NB4 (cell line): ENCODE measurements at regions not wholly inside any gene's neighbourhood (a gene's known extent, or its start where the extent isn't known, plus 50 kb on each side); places are given as distances from the start of the nearest gene placed in this dataset.

Experiments
- DNase-seq: peaks from one replicate; pipeline ENCODE4 v3.0.0; 2010; ENCODE audit warnings: low read depth
- H3K4me3 ChIP-seq: one replicate; pipeline ENCODE4 v1.5.1; 2011; ENCODE audit warnings: mild to moderate bottlenecking, low read depth, low read length, moderate library complexity
- CTCF ChIP-seq: IDR thresholded peaks from one replicate; pipeline ENCODE4 v1.5.1; 2012; ENCODE audit warnings: low read depth, low read length
- MAX ChIP-seq: IDR thresholded peaks from 2 replicates; pipeline ENCODE4 v1.6.1; 2011; ENCODE audit warnings: low read depth, low read length
- MYC ChIP-seq: IDR thresholded peaks from 2 replicates; pipeline ENCODE4 v1.6.1; 2011; ENCODE audit warnings: low read depth, low read length
- POLR2A ChIP-seq: IDR thresholded peaks from 2 replicates; pipeline ENCODE4 v1.6.1; 2011; ENCODE audit warnings: mild to moderate bottlenecking; ENCODE audit not compliant: insufficient read length; ENCODE audit errors: extremely low read depth

- DNase-seq, result no peak
- TF ChIP-seq MYC, result no peak
- TF ChIP-seq MAX, result no peak
- no peak for TF ChIP-seq CTCF
- no peak for TF ChIP-seq POLR2A
- H3K4me3 ChIP-seq, result no peak overlapping the region
Observed at GRCh38 chr10:120016906-120017305, 124.4 kb downstream of the SEC23IP start.

- no peak for DNase-seq
- H3K4me3 ChIP-seq, result no peak overlapping the region
- TF ChIP-seq CTCF, result no peak
Observed at GRCh38 chr10:120017733-120018417, 125.3 kb downstream of the SEC23IP start.

GRCh38 chr10:120018695-120019094 is 126.2 kb downstream of the SEC23IP start:
- DNase-seq, result no peak
- H3K4me3 ChIP-seq, result no peak overlapping the region
- TF ChIP-seq CTCF, result no peak
- no peak for TF ChIP-seq POLR2A
- no peak for TF ChIP-seq MYC
- no peak for TF ChIP-seq MAX

GRCh38 chr10:120019568-120019967 is 127.0 kb downstream of the SEC23IP start:
- H3K4me3 ChIP-seq, result no peak overlapping the region
- DNase-seq, result no peak
- TF ChIP-seq CTCF (no peak), POLR2A (no peak)

GRCh38 chr10:120022357-120022756 is 129.8 kb downstream of the SEC23IP start:
- no peak for TF ChIP-seq CTCF
- no peak for TF ChIP-seq MYC
- TF ChIP-seq MAX, result no peak

GRCh38 chr10:120034236-120034635 is 141.7 kb downstream of the SEC23IP start:
- H3K4me3 ChIP-seq, result no peak overlapping the region
- no peak for DNase-seq
- no peak for TF ChIP-seq POLR2A
- no peak for TF ChIP-seq MYC
- TF ChIP-seq MAX, result no peak
- TF ChIP-seq CTCF, result no peak

More at GRCh38 chr10:120022357-120022756, 129.8 kb downstream of the SEC23IP start:
- H3K4me3 ChIP-seq, result no peak overlapping the region
- no peak for DNase-seq
